Neural crest cell (in vitro differentiated cells): ENCODE measurements at regions not wholly inside any gene's neighbourhood (a gene's known extent, or its start where the extent isn't known, plus 50 kb on each side); places are given as distances from the start of the nearest gene placed in this dataset.

Source experiments
- DNase-seq: peaks from one replicate; pipeline ENCODE4 v3.0.0; 2021; ENCODE audit warnings: low read depth, mixed read lengths, low spot score
- H3K27ac Mint-ChIP-seq: one replicate; pipeline ENCODE4 v1.8.0; 2021; ENCODE audit warnings: mild to moderate bottlenecking, mixed read lengths; ENCODE audit not compliant: unreplicated experiment
- H3K27me3 Mint-ChIP-seq: 2 replicates; pipeline ENCODE4 v1.8.0; 2021; ENCODE audit warnings: low read depth, mild to moderate bottlenecking, mixed read lengths
- H3K36me3 Mint-ChIP-seq: 2 replicates; pipeline ENCODE4 v1.8.0; 2021; ENCODE audit warnings: low read depth, mild to moderate bottlenecking, mixed read lengths
- H3K4me1 Mint-ChIP-seq: 2 replicates; pipeline ENCODE4 v1.8.0; 2021; ENCODE audit warnings: mixed read lengths
- H3K4me3 Mint-ChIP-seq: one replicate; pipeline ENCODE4 v1.8.0; 2021; ENCODE audit warnings: mild to moderate bottlenecking, mixed read lengths
- H3K9me3 Mint-ChIP-seq: 2 replicates; pipeline ENCODE4 v1.8.0; 2021; ENCODE audit warnings: mixed read lengths
- CTCF ChIP-seq: fragments of 200-600 bp; sonication (generic); conservative IDR thresholded peaks from 2 replicates; pipeline ENCODE4 v1.5.0; 2021; ENCODE audit warnings: antibody characterized with exemption, mild to moderate bottlenecking

GRCh38 chr6:15841937-15842726 is 179.3 kb upstream of the DTNBP1 start:
- Mint-ChIP-seq H3K27me3 (no peaks in the 10 kb centered on the region), H3K9me3 (no peaks in the 10 kb centered on the region), H3K4me3 (no peak overlapping the region), H3K4me1 (peaks cover 38% of the 10 kb centered on the region), H3K27ac (peak overlapping the region; percentile 81), H3K36me3 (no peaks in the 10 kb centered on the region)
- DNase-seq, result no peak
- no peak for TF ChIP-seq CTCF

- Mint-ChIP-seq H3K27me3 (no peaks in the 10 kb centered on the region), H3K4me1 (peaks cover 33% of the 10 kb centered on the region), H3K27ac (no peak overlapping the region), H3K4me3 (no peak overlapping the region), H3K36me3 (no peaks in the 10 kb centered on the region), H3K9me3 (no peaks in the 10 kb centered on the region)
- no peak for DNase-seq
- no peak for TF ChIP-seq CTCF
Observed at GRCh38 chr6:15839969-15840541, 177.2 kb upstream of the DTNBP1 start.

- DNase-seq, result no peak
Observed at GRCh38 chr6:15837205-15837604, 174.4 kb upstream of the DTNBP1 start.

GRCh38 chr6:15832841-15833240 is 170.0 kb upstream of the DTNBP1 start:
- no peaks in the 10 kb centered on the region for H3K9me3 Mint-ChIP-seq
- H3K4me3 Mint-ChIP-seq, result no peak overlapping the region

More at GRCh38 chr6:15837205-15837604, 174.4 kb upstream of the DTNBP1 start:
- Mint-ChIP-seq H3K4me1 (peaks cover 13% of the 10 kb centered on the region), H3K9me3 (no peaks in the 10 kb centered on the region), H3K27me3 (no peaks in the 10 kb centered on the region), H3K4me3 (no peak overlapping the region), H3K27ac (no peak overlapping the region), H3K36me3 (no peaks in the 10 kb centered on the region)
- TF ChIP-seq CTCF, result no peak

GRCh38 chr6:15829156-15829555 is 166.3 kb upstream of the DTNBP1 start:
- Mint-ChIP-seq H3K27ac (no peak overlapping the region), H3K9me3 (no peaks in the 10 kb centered on the region), H3K4me3 (no peak overlapping the region), H3K36me3 (no peaks in the 10 kb centered on the region), H3K4me1 (peaks cover 17% of the 10 kb centered on the region), H3K27me3 (no peaks in the 10 kb centered on the region)
- no peak for DNase-seq
- TF ChIP-seq CTCF, result no peak

More at GRCh38 chr6:15832841-15833240, 170.0 kb upstream of the DTNBP1 start:
- Mint-ChIP-seq H3K36me3 (no peaks in the 10 kb centered on the region), H3K4me1 (peaks cover 5% of the 10 kb centered on the region), H3K27ac (no peak overlapping the region), H3K27me3 (no peaks in the 10 kb centered on the region)
- DNase-seq, result no peak
- TF ChIP-seq CTCF, result no peak
